ENCODE measurements at regions not wholly inside any gene's neighbourhood (a gene's known extent, or its start where the extent isn't known, plus 50 kb on each side); places are given as distances from the start of the nearest gene placed in this dataset.

DNA sequence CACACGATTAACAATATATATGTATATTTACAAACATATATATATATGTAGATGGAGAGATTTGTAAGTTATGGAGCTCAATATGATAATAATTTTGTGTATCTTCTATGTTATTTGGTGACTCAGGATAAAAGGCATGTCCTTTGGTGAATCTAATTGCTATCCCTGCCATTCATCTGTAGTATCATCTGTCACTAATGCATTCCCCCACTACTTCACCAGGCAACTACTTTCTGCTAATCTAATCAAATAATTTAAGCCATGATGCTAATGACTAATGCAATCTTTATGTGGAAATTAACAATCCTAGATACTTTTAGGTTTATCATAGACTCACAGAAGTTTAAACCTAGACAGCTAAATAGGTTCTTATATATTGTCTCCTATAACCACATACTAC lies 1074.5 kb downstream of the PLA2G4A start:
- Histone ChIP-seq H3K4me3 (ENCODE audit: low read length in 2 of 2) (no peak overlapping the region), H3K27me3 (ENCODE audit: insufficient read depth, low read length) (no peaks in the 10 kb centered on the region), H3K27ac (ENCODE audit: low read depth, low read length) (no peak overlapping the region), H3K9me3 (ENCODE audit: control insufficient read depth in 1 of 2, low read length in 2 of 2) (no peaks in the 10 kb centered on the region), H3K4me1 (ENCODE audit: insufficient read depth, low read length) (no peaks in the 10 kb centered on the region), H3K36me3 (ENCODE audit: insufficient read depth, low read length) (no peaks in the 10 kb centered on the region)
- Mint-ChIP-seq H3K4me3 (no peak overlapping the region), H3K36me3 (no peaks in the 10 kb centered on the region), H3K9me3 (peaks cover 0 to 6% (median 3%) of the 10 kb centered on the region in 8 donors), H3K27me3 (no peaks in the 10 kb centered on the region), H3K27ac (no peak overlapping the region), H3K4me1 (no peaks in the 10 kb centered on the region)
- intact Hi-C loops (cut with micrococcal nuclease): no loop called here
- DNase-seq: no peak
- CTCF ChIA-PET (ENCODE audit: partially characterized antibody): no interaction called here
- POLR2A ChIA-PET (ENCODE audit: partially characterized antibody): no interaction called here

DNA sequence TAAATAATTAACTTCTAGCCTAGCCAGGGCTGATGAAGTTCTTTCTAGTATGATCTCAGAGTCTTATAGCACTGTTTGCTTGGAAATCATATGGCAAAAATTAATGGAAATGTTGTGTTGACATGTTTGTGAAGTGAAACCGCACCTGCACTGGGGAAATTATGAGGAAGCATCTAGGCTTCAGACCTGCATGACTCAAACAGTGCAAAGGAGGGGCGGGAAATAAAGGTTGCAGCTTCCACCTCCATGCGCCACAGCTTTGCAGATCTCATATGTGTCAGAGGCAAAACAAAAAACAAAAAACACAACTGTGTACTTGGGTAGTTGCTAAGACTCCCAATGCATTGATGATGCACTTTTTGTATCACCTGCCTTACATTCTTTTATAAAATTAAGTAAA lies 1080.6 kb downstream of the PLA2G4A start:
- no peaks in the 10 kb centered on the region for H3K27me3 Mint-ChIP-seq
- no peak for DNase-seq
- intact Hi-C loops (cut with micrococcal nuclease): no loop called here
- Histone ChIP-seq H3K9me3 (ENCODE audit: control insufficient read depth in 1 of 2, low read length in 2 of 2) (no peaks in the 10 kb centered on the region), H3K36me3 (ENCODE audit: insufficient read depth, low read length) (no peaks in the 10 kb centered on the region), H3K4me1 (ENCODE audit: insufficient read depth, low read length) (no peaks in the 10 kb centered on the region), H3K27ac (ENCODE audit: low read depth, low read length) (no peak overlapping the region), H3K27me3 (ENCODE audit: insufficient read depth, low read length) (no peaks in the 10 kb centered on the region), H3K4me3 (ENCODE audit: low read length in 2 of 2) (no peak overlapping the region)
- no peaks in the 10 kb centered on the region for H3K4me1 Mint-ChIP-seq
- H3K4me3 Mint-ChIP-seq: no peak overlapping the region
- CTCF ChIA-PET (ENCODE audit: partially characterized antibody): no interaction called here
- peaks cover 0 to 8% (median 3%) of the 10 kb centered on the region in 8 donors for H3K9me3 Mint-ChIP-seq
- no peaks in the 10 kb centered on the region for H3K36me3 Mint-ChIP-seq
- no peak overlapping the region for H3K27ac Mint-ChIP-seq
- POLR2A ChIA-PET (ENCODE audit: partially characterized antibody): no interaction called here

DNA sequence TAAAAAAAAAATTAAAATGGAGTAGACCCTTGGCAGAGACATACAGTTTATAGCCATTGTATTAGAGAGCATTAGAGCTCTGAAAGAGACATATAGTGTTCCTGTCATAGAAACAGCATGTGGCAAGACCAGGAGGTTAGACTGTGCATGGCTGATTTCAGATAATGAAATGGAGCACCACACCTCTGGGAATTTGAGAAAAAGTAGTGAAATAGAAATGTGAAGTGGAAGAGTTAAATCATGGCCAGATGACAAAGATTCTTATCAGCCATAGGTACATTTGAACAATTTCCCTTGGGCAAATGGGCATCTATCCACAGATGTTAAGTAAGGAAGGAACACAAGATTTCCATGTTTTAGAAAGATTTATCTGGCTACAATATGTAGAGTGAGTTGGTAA lies 1083.1 kb downstream of the PLA2G4A start:
- H3K27ac ChIP-seq (ENCODE audit: low read depth, low read length): no peak overlapping the region
- DNase-seq: no peak
- Mint-ChIP-seq H3K9me3 (peaks cover 0 to 11% (median 5%) of the 10 kb centered on the region in 8 donors), H3K36me3 (no peaks in the 10 kb centered on the region), H3K27me3 (no peaks in the 10 kb centered on the region), H3K4me1 (no peaks in the 10 kb centered on the region), H3K4me3 (no peak overlapping the region), H3K27ac (no peak overlapping the region)
- ChIA-PET POLR2A (ENCODE audit: partially characterized antibody) (no interaction called here), CTCF (ENCODE audit: partially characterized antibody) (no interaction called here)
- H3K27me3 ChIP-seq (ENCODE audit: insufficient read depth, low read length): no peaks in the 10 kb centered on the region
- intact Hi-C loops (cut with micrococcal nuclease): no loop called here
- H3K4me1 ChIP-seq (ENCODE audit: insufficient read depth, low read length): no peaks in the 10 kb centered on the region
- H3K4me3 ChIP-seq (ENCODE audit: low read length in 2 of 2): no peak overlapping the region
- H3K9me3 ChIP-seq (ENCODE audit: control insufficient read depth in 1 of 2, low read length in 2 of 2): no peaks in the 10 kb centered on the region
- no peaks in the 10 kb centered on the region for H3K36me3 ChIP-seq (ENCODE audit: insufficient read depth, low read length)

DNA sequence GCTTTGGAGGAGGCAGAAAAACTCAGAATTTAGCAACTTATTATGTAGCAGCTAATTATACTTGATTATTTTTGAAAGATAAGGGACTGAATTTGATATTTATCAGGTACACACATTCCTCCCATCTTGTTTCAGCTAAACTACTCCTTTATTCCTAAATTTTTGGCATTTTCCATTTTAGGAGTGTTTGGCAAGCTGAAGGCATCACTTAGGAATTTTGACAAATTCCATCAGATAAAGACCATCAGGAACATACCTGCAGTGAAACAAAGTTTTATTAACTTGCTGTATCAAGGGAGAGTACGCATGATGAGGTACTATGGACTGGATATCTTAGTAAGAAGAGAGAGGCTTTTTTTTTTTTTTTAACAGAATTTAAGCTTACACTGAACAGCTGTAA lies 1092.2 kb downstream of the PLA2G4A start:
- intact Hi-C loops (cut with micrococcal nuclease): no loop called here
- H3K27ac Mint-ChIP-seq: no peak overlapping the region
- Histone ChIP-seq H3K9me3 (ENCODE audit: control insufficient read depth in 1 of 2, low read length in 2 of 2) (no peaks in the 10 kb centered on the region), H3K27ac (ENCODE audit: low read depth, low read length) (no peak overlapping the region), H3K4me1 (ENCODE audit: insufficient read depth, low read length) (no peaks in the 10 kb centered on the region), H3K36me3 (ENCODE audit: insufficient read depth, low read length) (no peaks in the 10 kb centered on the region), H3K27me3 (ENCODE audit: insufficient read depth, low read length) (no peaks in the 10 kb centered on the region), H3K4me3 (ENCODE audit: low read length in 2 of 2) (no peak overlapping the region)
- ChIA-PET POLR2A (ENCODE audit: partially characterized antibody) (no interaction called here), CTCF (ENCODE audit: partially characterized antibody) (no interaction called here)
- H3K36me3 Mint-ChIP-seq: no peaks in the 10 kb centered on the region
- H3K9me3 Mint-ChIP-seq: peaks cover 0 to 9% (median 4%) of the 10 kb centered on the region in 8 donors
- H3K27me3 Mint-ChIP-seq: no peaks in the 10 kb centered on the region
- H3K4me3 Mint-ChIP-seq: no peak overlapping the region
- no peaks in the 10 kb centered on the region for H3K4me1 Mint-ChIP-seq
- DNase-seq: no peak

DNA sequence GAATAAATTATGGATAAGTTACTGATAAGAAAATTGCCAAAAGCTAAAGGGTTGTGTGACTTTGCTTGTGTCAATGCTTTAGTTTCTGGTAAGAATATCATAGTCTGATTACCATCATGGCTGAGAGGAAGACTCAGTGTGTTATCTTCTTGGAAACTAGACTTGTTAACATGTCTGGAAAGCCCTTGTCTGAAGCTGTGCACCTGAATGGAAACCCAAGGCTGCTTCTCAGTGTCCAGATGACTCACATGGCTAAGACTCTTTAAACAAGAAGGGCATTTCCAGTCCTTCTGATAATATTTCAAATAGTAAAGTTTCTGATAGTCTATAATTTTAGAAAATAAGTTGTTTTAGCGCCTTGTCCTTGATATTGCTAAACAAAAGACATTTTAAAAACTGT lies 1092.7 kb downstream of the PLA2G4A start:
- H3K4me3 Mint-ChIP-seq: no peak overlapping the region
- ChIA-PET CTCF (ENCODE audit: partially characterized antibody) (no interaction called here), POLR2A (ENCODE audit: partially characterized antibody) (no interaction called here)
- no peak overlapping the region for H3K27ac Mint-ChIP-seq
- no peaks in the 10 kb centered on the region for H3K36me3 Mint-ChIP-seq
- H3K9me3 Mint-ChIP-seq: peaks cover 0 to 7% (median 4%) of the 10 kb centered on the region in 8 donors
- no peak for DNase-seq
- Histone ChIP-seq H3K4me1 (ENCODE audit: insufficient read depth, low read length) (no peaks in the 10 kb centered on the region), H3K9me3 (ENCODE audit: control insufficient read depth in 1 of 2, low read length in 2 of 2) (no peaks in the 10 kb centered on the region), H3K27me3 (ENCODE audit: insufficient read depth, low read length) (no peaks in the 10 kb centered on the region), H3K36me3 (ENCODE audit: insufficient read depth, low read length) (no peaks in the 10 kb centered on the region), H3K4me3 (ENCODE audit: low read length in 2 of 2) (no peak overlapping the region), H3K27ac (ENCODE audit: low read depth, low read length) (no peak overlapping the region)
- H3K27me3 Mint-ChIP-seq: no peaks in the 10 kb centered on the region
- intact Hi-C loops (cut with micrococcal nuclease): no loop called here
- no peaks in the 10 kb centered on the region for H3K4me1 Mint-ChIP-seq

DNA sequence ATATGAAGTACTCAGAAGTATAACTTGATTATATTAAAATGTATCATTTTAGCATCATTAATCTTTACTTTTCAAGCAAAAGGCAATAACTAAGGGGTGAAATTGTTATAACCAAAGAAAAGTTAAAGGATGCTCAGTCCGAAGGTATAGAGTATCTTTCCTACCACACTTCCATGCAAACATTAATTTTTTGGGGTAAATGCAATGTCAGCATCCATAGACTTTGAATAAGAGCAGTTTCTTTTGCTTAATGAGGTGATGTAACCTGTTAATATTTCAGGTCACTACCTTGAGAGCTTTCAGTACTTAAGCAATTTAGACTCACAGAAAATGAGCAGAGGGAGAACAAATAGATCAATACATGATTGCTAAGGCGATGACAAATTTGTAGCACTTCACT lies 1093.5 kb downstream of the PLA2G4A start:
- Histone ChIP-seq H3K36me3 (ENCODE audit: insufficient read depth, low read length) (no peaks in the 10 kb centered on the region), H3K9me3 (ENCODE audit: control insufficient read depth in 1 of 2, low read length in 2 of 2) (no peaks in the 10 kb centered on the region), H3K27me3 (ENCODE audit: insufficient read depth, low read length) (no peaks in the 10 kb centered on the region), H3K4me1 (ENCODE audit: insufficient read depth, low read length) (no peaks in the 10 kb centered on the region), H3K27ac (ENCODE audit: low read depth, low read length) (no peak overlapping the region), H3K4me3 (ENCODE audit: low read length in 2 of 2) (no peak overlapping the region)
- H3K4me3 Mint-ChIP-seq: no peak overlapping the region
- no peak overlapping the region for H3K27ac Mint-ChIP-seq
- no peaks in the 10 kb centered on the region for H3K36me3 Mint-ChIP-seq
- CTCF ChIA-PET (ENCODE audit: partially characterized antibody): no interaction called here
- H3K9me3 Mint-ChIP-seq: peaks cover 0 to 7% (median 1%) of the 10 kb centered on the region in 8 donors
- DNase-seq: no peak
- POLR2A ChIA-PET (ENCODE audit: partially characterized antibody): no interaction called here
- no peaks in the 10 kb centered on the region for H3K27me3 Mint-ChIP-seq
- intact Hi-C loops (cut with micrococcal nuclease): no loop called here
- H3K4me1 Mint-ChIP-seq: no peaks in the 10 kb centered on the region

DNA sequence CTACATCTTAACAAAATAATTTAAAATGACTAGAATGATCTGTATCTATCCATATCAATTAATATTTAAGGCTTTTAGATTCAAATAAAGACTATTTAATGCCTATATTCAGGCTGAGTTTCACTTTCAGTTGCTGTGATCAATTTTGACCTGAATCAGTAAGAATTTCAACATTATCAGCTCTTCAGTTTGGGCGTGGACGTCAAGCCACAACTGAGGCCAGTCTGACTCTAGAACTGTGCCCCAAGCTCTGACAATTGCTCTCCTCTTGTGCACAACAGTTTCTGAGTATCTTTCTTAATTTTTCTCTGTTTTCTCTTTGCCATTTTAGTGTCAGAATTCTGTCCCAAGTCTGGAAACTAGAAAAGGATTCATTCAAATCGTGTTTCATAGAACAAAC lies 1095.5 kb downstream of the PLA2G4A start:
- H3K4me1 Mint-ChIP-seq: no peaks in the 10 kb centered on the region
- CTCF ChIA-PET (ENCODE audit: partially characterized antibody): no interaction called here
- no peaks in the 10 kb centered on the region for H3K36me3 Mint-ChIP-seq
- H3K27me3 Mint-ChIP-seq: no peaks in the 10 kb centered on the region
- H3K27ac Mint-ChIP-seq: no peak overlapping the region
- no peak overlapping the region for H3K27ac ChIP-seq (ENCODE audit: low read depth, low read length)
- peaks cover 0 to 11% (median 3%) of the 10 kb centered on the region in 8 donors for H3K9me3 Mint-ChIP-seq
- POLR2A ChIA-PET (ENCODE audit: partially characterized antibody): no interaction called here
- H3K9me3 ChIP-seq (ENCODE audit: control insufficient read depth in 1 of 2, low read length in 2 of 2): no peaks in the 10 kb centered on the region
- intact Hi-C loops (cut with micrococcal nuclease): no loop called here
- DNase-seq: no peak
- H3K4me1 ChIP-seq (ENCODE audit: insufficient read depth, low read length): no peaks in the 10 kb centered on the region
- no peaks in the 10 kb centered on the region for H3K27me3 ChIP-seq (ENCODE audit: insufficient read depth, low read length)
- no peaks in the 10 kb centered on the region for H3K36me3 ChIP-seq (ENCODE audit: insufficient read depth, low read length)
- no peak overlapping the region for H3K4me3 ChIP-seq (ENCODE audit: low read length in 2 of 2)
- no peak overlapping the region for H3K4me3 Mint-ChIP-seq

DNA sequence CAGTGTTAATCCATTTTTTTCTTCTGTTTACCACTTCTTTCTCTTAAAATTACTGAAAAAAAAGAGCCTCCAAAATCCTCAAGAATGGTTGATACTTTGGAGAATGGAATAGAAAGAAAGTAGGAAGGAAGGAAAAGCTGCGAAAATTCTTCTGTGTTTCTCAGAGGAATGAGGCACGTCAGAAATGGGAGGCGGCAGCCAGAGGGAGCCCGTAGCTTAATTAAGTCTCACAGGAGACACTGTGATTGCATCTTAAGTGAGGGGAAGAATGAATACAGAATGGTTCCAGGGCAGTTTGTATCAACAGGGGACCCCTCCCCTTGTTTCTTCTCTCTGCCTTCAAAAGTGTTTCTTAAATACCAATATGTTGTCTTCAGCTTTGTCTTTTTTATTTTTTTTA lies 1099.5 kb downstream of the PLA2G4A start:
- Histone ChIP-seq H3K4me1 (ENCODE audit: insufficient read depth, low read length) (no peaks in the 10 kb centered on the region), H3K4me3 (ENCODE audit: low read length in 2 of 2) (no peak overlapping the region), H3K27ac (ENCODE audit: low read depth, low read length) (no peak overlapping the region), H3K27me3 (ENCODE audit: insufficient read depth, low read length) (no peaks in the 10 kb centered on the region), H3K9me3 (ENCODE audit: control insufficient read depth in 1 of 2, low read length in 2 of 2) (no peaks in the 10 kb centered on the region), H3K36me3 (ENCODE audit: insufficient read depth, low read length) (no peaks in the 10 kb centered on the region)
- no peak for DNase-seq
- no peak overlapping the region for H3K27ac Mint-ChIP-seq
- intact Hi-C loops (cut with micrococcal nuclease): no loop called here
- POLR2A ChIA-PET (ENCODE audit: partially characterized antibody): no interaction called here
- no peaks in the 10 kb centered on the region for H3K36me3 Mint-ChIP-seq
- peaks cover 0 to 7% (median 3%) of the 10 kb centered on the region in 8 donors for H3K9me3 Mint-ChIP-seq
- no peaks in the 10 kb centered on the region for H3K27me3 Mint-ChIP-seq
- CTCF ChIA-PET (ENCODE audit: partially characterized antibody): no interaction called here
- H3K4me1 Mint-ChIP-seq: no peaks in the 10 kb centered on the region
- H3K4me3 Mint-ChIP-seq: no peak overlapping the region
